Cardiac muscle cell (in vitro differentiated cells and primary cell): ENCODE measurements at regions not wholly inside any gene's neighbourhood (a gene's known extent, or its start where the extent isn't known, plus 50 kb on each side); places are given as distances from the start of the nearest gene placed in this dataset.
"Not testable (repeated sequence)": the region's sequence is repeated elsewhere in the genome, so short reads cannot be mapped to it uniquely, and the experiment has no call there.

Experiments used
- DNase-seq, 2 donors: peaks; one replicate each; pipeline versions ENCODE4 v3.0.0 to v3.0.0-alpha.2; 2010 to 2017; ENCODE audit warnings: low read depth in 1 of 2, low spot score in 1 of 2
- H3K27ac ChIP-seq: fragments of 200-600 bp; sonication (generic); 2 replicates; pipeline ENCODE4 v1.5.1; 2016
- H3K27me3 ChIP-seq: fragments of 200-600 bp; sonication (generic); 2 replicates; pipeline ENCODE4 v1.6.0; 2016; ENCODE audit warnings: control low read depth
- H3K36me3 ChIP-seq: fragments of 200-600 bp; sonication (generic); 2 replicates; pipeline ENCODE4 v1.5.1; 2016; ENCODE audit warnings: control low read depth
- H3K4me1 ChIP-seq: fragments of 200-600 bp; sonication (generic); 2 replicates; pipeline ENCODE4 v1.8.1; 2017; ENCODE audit warnings: low read depth, mild to moderate bottlenecking, mixed run types
- H3K4me3 ChIP-seq: fragments of 200-600 bp; sonication (generic); 2 replicates; pipeline ENCODE4 v1.5.1; 2016; ENCODE audit warnings: mild to moderate bottlenecking
- H3K9me3 ChIP-seq: fragments of 200-600 bp; sonication (generic); 2 replicates; pipeline ENCODE4 v1.5.1; 2017; ENCODE audit warnings: low read depth, mild to moderate bottlenecking, control low read depth
- TF ChIP-seq, protein P1 (sequence below): IDR thresholded peaks from 2 replicates; pipeline ENCODE4 v1.5.1; 2012; ENCODE audit warnings: low read depth, mild to moderate bottlenecking, low read length

DNA sequence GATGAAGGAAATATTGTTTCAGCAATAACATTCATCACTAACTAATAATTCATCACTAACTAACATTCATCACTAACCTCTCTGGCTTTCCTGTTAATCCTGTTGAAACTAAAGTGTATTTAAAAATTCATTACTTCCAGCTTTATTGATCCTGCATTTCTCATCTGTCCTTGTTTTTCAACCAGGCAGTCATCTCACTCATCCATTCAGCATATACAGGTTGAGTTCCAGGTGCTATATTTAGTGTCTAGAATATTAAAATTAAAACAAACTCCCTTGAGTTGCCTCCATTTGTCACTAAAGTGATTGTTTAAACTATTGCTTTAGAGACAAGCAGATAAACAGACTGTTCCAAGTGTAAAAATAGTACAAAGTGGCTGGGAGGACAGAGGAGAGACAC, 58.1 kb downstream of the ATXN7L3B start:
- peak in 1 of 2 donors; percentile 14 for DNase-seq
- H3K36me3 ChIP-seq = no peaks in the 10 kb centered on the region
- H3K4me3 ChIP-seq = no peak overlapping the region
- TF ChIP-seq, protein P1, sequence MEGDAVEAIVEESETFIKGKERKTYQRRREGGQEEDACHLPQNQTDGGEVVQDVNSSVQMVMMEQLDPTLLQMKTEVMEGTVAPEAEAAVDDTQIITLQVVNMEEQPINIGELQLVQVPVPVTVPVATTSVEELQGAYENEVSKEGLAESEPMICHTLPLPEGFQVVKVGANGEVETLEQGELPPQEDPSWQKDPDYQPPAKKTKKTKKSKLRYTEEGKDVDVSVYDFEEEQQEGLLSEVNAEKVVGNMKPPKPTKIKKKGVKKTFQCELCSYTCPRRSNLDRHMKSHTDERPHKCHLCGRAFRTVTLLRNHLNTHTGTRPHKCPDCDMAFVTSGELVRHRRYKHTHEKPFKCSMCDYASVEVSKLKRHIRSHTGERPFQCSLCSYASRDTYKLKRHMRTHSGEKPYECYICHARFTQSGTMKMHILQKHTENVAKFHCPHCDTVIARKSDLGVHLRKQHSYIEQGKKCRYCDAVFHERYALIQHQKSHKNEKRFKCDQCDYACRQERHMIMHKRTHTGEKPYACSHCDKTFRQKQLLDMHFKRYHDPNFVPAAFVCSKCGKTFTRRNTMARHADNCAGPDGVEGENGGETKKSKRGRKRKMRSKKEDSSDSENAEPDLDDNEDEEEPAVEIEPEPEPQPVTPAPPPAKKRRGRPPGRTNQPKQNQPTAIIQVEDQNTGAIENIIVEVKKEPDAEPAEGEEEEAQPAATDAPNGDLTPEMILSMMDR = no peak
- H3K4me1 ChIP-seq = peaks cover 3% of the 10 kb centered on the region
- no peaks in the 10 kb centered on the region for H3K9me3 ChIP-seq
- no peak overlapping the region for H3K27ac ChIP-seq
- H3K27me3 ChIP-seq = no peaks in the 10 kb centered on the region

DNA sequence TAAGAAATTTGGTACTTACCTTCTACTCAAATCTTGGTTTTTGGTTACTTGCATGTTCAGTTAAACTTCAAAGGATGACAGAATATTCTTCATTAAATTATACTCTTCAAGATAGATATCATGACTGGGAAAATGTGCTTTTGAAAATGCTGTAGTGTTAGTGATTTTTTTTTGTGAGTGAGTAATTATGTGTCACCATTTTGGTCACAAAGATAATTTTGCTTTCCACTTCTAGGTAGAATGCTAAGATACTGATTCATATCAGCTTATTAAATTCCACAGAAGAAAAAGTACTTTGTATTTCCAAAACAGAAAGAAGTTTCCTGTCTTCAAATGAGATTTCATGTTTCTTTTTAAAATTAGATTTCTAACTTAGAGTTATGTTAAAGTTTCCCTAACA, 61.2 kb downstream of the ATXN7L3B start:
- peaks cover 3% of the 10 kb centered on the region for H3K4me1 ChIP-seq
- TF ChIP-seq, protein P1 = no peak
- H3K27ac ChIP-seq = no peak overlapping the region
- H3K27me3 ChIP-seq = no peaks in the 10 kb centered on the region
- no peaks in the 10 kb centered on the region for H3K9me3 ChIP-seq
- no peaks in the 10 kb centered on the region for H3K36me3 ChIP-seq
- H3K4me3 ChIP-seq = no peak overlapping the region
- DNase-seq = no peak

DNA sequence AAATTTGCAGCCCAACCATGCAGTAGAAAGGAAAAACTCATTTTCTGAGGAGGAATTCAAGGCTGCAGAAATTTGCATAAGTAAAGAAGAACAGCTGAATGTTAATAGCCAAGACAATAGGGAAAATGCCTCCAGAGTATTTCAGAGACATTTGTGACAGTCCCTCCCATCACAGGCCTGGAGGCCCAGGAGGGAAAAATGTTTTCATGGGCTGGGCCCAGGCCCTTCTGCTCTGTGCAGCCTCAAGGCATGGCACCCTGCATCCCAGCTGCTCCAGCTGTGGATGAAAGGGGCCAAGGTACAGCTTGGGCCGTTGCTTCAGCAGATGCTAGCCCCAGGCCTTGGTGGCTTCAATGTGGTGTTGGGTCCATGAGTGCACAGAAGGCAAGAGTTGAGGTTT, 62.3 kb downstream of the ATXN7L3B start:
- Histone ChIP-seq H3K4me1 (peaks cover 3% of the 10 kb centered on the region), H3K4me3 (no peak overlapping the region), H3K9me3 (no peaks in the 10 kb centered on the region), H3K36me3 (no peaks in the 10 kb centered on the region), H3K27me3 (no peaks in the 10 kb centered on the region), H3K27ac (no peak overlapping the region)
- no peak for DNase-seq
- TF ChIP-seq, protein P1 = no peak

DNA sequence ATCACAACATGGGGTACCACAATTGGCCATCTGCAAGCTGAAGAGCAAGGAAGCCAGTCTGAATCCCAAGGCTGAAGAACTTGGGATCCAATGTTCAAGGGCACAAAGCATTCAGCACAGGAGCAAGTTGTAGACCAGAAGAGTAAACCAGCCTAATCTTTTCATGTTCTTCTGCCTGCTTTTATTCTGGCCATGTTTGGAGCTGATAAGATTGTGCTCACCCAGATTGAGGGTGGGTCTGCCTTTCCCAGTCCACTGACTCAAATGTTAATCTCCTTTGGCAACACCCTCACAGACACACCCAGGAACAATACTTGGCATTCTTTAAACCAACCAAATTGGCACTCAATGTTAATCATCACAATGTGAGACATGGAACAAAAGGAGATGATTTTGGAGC, 63.2 kb downstream of the ATXN7L3B start:
- not testable (repeated sequence) for H3K36me3 ChIP-seq, H3K9me3 ChIP-seq, H3K4me3 ChIP-seq, DNase-seq, H3K27me3 ChIP-seq, H3K4me1 ChIP-seq, H3K27ac ChIP-seq

DNA sequence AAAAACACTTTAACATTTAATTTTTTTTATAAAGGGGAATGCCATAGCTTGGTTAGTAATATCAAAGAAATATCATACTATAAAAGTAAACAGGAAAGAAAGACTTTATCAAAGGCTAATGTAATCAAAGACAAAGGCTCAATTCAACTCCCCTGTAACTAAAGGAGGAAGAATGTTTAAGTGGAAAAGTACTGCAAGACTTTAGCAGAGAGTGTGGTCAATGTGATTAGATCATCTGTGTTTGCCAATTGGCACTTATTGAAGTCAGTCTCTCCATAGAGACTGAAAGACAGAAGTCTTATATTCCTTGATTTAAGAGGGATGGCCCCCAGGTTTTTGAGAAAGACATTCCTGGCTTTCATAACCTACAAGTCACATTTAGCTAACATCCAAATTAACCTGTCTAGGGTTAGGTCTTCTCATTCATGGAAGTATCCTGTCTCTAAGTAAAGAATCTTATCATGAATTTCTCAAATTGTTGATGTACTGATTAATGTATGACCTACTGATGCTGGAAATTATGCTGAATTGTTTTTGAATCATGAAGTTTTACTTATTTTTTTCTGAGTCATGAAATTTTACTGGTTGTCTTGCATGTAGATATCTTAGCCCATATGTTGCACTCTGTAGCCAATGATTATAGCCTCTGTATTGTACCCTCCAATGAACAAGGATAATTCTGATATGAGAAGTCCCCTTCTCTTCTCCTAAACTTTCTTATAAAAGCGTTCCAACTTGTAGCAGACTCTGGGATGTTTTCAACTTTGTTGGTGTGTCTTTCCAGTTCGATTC, 65.4 kb downstream of the ATXN7L3B start:
- Histone ChIP-seq H3K27ac (no peak overlapping the region), H3K4me3 (no peak overlapping the region), H3K27me3 (no peaks in the 10 kb centered on the region), H3K36me3 (no peaks in the 10 kb centered on the region), H3K4me1 (no peaks in the 10 kb centered on the region), H3K9me3 (no peaks in the 10 kb centered on the region)
- DNase-seq = no peak
- TF ChIP-seq, protein P1 = no peak

DNA sequence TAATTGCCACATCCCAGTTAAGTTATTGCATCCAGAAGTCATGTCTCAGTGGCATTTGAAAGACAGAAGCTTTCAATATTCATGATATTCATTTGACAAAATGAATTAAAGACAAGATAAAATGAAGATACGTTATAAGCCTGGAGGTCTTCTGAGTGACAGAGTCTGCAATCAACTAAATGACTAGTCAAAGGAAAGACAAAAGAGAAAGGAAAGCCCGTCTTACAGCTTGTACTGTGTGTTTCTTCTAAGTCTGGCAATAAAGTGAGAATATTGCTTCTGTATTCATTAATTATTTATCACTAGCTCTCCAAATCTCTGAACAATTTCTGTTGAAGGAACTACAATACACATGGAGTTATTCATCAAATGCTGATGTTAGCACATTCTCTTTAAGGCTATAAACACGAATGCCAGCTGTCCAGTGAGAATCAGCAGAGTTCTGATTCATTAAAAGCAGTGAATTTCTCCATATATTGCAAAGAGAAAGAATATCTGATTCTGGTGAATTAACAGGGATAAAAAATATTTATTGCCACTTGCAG, 70.7 kb downstream of the ATXN7L3B start:
- Histone ChIP-seq H3K27ac (no peak overlapping the region), H3K9me3 (no peaks in the 10 kb centered on the region), H3K4me3 (no peak overlapping the region), H3K27me3 (no peaks in the 10 kb centered on the region), H3K4me1 (no peaks in the 10 kb centered on the region), H3K36me3 (no peaks in the 10 kb centered on the region)
- TF ChIP-seq, protein P1 = no peak
- DNase-seq = no peak
